Mucosa of rectum (tissue), 2 donors: ENCODE measurements at regions not wholly inside any gene's neighbourhood (a gene's known extent, or its start where the extent isn't known, plus 50 kb on each side); places are given as distances from the start of the nearest gene placed in this dataset.

Source experiments
- H3K27ac ChIP-seq, 2 donors: one replicate each; pipeline ENCODE4 v1.7.0; 2013; ENCODE audit warnings: inconsistent platforms in 2 of 2, low read depth in 2 of 2, low read length in 2 of 2
- H3K27me3 ChIP-seq, 2 donors: one replicate each; pipeline ENCODE4 v1.7.0; 2013; ENCODE audit warnings: low read length in 2 of 2; ENCODE audit not compliant: control insufficient read depth in 2 of 2, insufficient read depth in 2 of 2
- H3K36me3 ChIP-seq, 2 donors: one replicate each; pipeline ENCODE4 v1.7.0; 2013; ENCODE audit warnings: low read length in 2 of 2; ENCODE audit not compliant: control insufficient read depth in 2 of 2, insufficient read depth in 2 of 2
- H3K4me1 ChIP-seq, 2 donors: one replicate each; pipeline ENCODE4 v1.7.0; 2013; ENCODE audit warnings: low read length in 2 of 2, mild to moderate bottlenecking in 1 of 2; ENCODE audit not compliant: control insufficient read depth in 2 of 2, insufficient read depth in 2 of 2
- H3K4me3 ChIP-seq, 2 donors: one replicate each; pipeline ENCODE4 v1.7.0; 2013; ENCODE audit warnings: low read length in 2 of 2
- H3K9ac ChIP-seq, 2 donors: one replicate each; pipeline ENCODE4 v1.7.0; 2013; ENCODE audit warnings: low read length in 2 of 2, low read depth in 1 of 2, mild to moderate bottlenecking in 1 of 2
- H3K9me3 ChIP-seq, 2 donors: one replicate each; pipeline ENCODE4 v1.7.0; 2013; ENCODE audit warnings: low read length in 2 of 2; ENCODE audit not compliant: control insufficient read depth in 2 of 2
- donor health status: healthy.
- donor health status: Normal muscosa, but diverticular disease.

DNA sequence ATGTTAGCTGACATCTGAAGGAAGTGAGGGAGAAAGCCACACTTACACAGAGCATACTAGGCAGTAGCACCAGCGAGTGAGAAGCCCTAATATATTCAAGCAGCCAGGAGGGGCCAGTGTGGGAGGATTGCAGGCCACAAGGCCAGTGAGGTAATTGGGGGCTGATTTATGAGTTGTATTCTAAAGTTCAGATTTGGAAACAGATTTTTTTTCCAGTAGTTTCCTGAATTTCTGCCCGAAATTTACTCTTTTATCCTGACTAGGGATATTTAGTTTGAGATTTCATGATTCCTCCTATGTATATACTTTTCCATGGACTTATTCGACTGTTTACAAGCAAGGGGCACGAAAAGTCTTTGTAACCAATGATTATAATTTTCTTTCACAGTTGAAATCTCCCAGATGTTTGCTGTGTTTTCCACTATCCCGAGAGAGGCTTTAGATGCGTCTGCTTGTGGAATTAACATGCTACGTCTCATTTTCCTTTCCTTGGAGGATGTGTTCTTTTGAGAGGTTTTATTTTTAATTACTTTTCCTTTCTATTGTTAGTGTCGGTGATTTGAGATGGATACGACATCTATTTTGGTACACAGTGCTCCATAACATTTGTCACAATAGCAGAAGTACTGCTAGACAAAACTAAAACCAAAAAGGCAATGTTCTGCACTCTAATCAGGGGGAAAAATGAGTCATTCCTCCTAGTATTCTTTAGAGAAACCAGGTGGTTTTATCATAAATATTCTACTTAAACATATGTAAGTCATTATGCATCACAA, 356.3 kb upstream of the HSF2 start:
- Histone ChIP-seq H3K36me3 (no peaks in the 10 kb centered on the region), H3K9me3 (no peaks in the 10 kb centered on the region), H3K9ac (no peak overlapping the region), H3K27ac (no peak overlapping the region), H3K27me3 (no peaks in the 10 kb centered on the region), H3K4me1 (no peaks in the 10 kb centered on the region), H3K4me3 (no peak overlapping the region)

DNA sequence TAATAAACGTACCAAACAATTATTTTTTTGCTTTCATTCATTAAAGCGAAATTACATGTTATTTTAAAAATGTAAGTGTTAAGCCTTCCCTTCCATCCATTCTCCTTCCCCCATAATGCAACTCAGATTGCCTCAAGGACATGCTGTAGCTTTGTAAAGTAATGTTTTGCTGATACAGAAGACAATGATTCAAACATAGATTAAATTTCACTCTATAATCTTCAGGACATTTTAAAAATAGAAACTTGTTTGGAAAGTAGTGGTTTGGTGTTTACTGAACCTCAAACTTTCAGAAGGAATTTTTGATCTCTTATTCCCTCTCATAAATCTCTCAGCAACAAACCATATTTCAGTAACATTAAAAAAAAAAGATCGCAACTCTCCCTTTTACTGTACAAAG, 350.9 kb upstream of the HSF2 start:
- Histone ChIP-seq H3K4me1 (no peaks in the 10 kb centered on the region), H3K4me3 (no peak overlapping the region), H3K36me3 (no peaks in the 10 kb centered on the region), H3K9ac (no peak overlapping the region), H3K27ac (no peak overlapping the region), H3K27me3 (no peaks in the 10 kb centered on the region), H3K9me3 (no peaks in the 10 kb centered on the region)

DNA sequence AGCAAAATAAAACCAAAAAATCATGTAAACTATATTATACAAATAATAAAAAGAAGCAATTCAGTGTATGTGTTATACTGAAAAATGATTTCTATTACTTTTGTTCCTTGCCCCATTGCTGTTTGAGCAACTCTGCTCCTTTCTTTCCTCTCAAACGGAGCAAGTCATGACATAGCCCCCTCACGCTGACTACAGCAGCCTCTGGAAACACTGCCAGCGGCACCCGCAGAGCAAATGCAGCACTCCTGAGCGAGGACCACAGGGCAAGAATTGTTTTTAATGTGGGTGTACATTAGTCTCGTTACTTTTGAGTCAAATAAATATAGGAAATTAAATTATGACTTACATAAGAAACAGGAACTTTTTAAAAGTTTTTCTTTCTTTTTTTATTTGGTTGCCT, 350.1 kb upstream of the HSF2 start:
- Histone ChIP-seq H3K36me3 (no peaks in the 10 kb centered on the region), H3K9me3 (no peaks in the 10 kb centered on the region), H3K4me1 (no peaks in the 10 kb centered on the region), H3K27ac (no peak overlapping the region), H3K9ac (no peak overlapping the region), H3K27me3 (no peaks in the 10 kb centered on the region), H3K4me3 (no peak overlapping the region)

DNA sequence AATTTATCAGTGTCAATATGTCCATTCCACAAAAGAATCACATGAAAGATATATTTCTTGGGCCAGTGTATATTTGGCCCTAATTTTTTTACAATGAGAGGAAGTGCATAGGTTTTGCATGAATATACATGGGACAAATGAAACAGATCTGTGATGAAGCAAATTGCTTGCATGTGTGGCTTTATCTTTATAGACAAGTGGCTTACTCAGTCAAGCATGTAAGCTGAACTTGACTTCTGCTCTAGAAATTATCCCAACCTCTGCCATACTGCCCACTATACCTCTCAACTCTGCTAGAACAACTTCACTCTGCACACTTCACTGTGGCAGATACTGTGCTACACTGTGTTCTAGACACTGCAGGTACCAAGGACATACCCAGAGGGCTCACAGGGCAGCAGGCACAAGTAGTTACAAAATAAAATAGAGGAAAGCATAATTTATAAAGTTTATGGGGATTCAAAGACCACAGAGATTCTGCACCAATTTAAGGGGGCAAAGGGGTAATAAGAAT, 349.2 kb upstream of the HSF2 start:
- Histone ChIP-seq H3K9me3 (no peaks in the 10 kb centered on the region), H3K4me1 (no peaks in the 10 kb centered on the region), H3K36me3 (no peaks in the 10 kb centered on the region), H3K27me3 (no peaks in the 10 kb centered on the region), H3K9ac (no peak overlapping the region), H3K27ac (no peak overlapping the region), H3K4me3 (no peak overlapping the region)

DNA sequence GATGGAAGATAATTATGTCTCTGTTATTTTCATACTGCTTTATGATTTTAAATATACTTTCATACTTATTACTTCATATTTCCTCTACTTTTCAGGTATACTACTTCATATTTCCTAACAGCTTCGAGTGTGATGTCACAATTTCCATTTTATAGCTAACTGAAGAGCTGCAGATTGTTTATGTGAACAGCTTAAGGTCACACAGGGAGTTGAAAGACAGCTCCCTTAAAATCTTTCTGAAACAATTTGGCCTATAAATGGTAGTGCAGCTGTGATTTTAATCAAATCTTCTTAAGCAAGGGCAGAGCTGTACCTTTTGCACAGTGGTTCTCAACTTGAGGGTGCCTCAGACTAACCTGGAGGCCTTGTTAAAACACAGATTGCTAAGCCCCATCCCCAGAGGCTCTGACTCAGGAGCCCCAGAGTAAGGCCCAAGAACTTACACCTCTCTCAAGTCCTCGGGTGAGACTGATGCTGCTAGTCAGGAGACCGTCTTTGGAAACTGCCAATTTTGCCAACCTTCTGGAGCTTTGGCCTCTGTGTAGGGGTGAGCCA, 347.0 kb upstream of the HSF2 start:
- H3K4me3 ChIP-seq = no peak overlapping the region
- no peak overlapping the region for H3K9ac ChIP-seq
- no peak overlapping the region for H3K27ac ChIP-seq
- H3K4me1 ChIP-seq = no peaks in the 10 kb centered on the region
- H3K27me3 ChIP-seq = no peaks in the 10 kb centered on the region
- H3K9me3 ChIP-seq = no peaks in the 10 kb centered on the region
- no peaks in the 10 kb centered on the region for H3K36me3 ChIP-seq

DNA sequence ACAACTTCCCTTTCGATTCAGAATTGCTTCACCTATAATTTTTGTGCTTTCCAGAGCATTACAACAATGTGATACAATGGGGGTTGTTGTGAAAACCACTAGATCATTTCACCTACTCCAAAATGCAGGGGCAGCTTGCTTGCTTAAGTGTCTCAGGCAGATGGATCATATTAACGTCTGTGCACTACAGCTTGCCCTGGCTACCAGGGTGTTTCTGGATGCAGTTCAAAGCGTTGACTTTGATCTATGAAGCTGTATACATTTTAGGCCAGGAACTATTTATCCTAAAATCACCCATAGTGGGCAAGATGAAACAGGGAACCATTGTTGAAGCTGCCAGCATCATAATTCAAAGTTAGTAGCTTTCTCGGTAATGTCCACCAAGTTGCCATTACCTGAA, 339.5 kb upstream of the HSF2 start:
- Histone ChIP-seq H3K27ac (no peak overlapping the region), H3K36me3 (no peaks in the 10 kb centered on the region), H3K27me3 (no peaks in the 10 kb centered on the region), H3K9ac (no peak overlapping the region), H3K9me3 (no peaks in the 10 kb centered on the region), H3K4me1 (no peaks in the 10 kb centered on the region), H3K4me3 (no peak overlapping the region)

DNA sequence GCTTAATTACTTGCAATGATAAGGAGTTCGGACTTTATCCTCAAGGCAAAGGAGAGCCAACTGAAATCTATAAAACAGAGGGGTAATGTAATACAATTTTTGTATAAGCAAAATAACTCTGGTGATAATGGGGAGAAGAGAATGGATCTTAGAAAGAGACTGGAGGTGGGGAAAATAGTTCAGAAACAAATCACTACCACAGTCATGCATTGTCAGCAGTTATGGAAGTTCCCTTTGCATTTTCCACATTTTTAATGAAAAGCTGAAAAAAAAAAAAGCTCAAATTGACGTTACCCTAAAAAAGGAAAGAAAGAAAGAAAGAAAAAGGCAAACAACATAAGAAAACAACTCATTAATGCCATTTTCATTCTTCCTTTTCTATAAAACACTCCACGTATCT, 337.6 kb upstream of the HSF2 start:
- Histone ChIP-seq H3K4me1 (no peaks in the 10 kb centered on the region), H3K4me3 (no peak overlapping the region), H3K9me3 (no peaks in the 10 kb centered on the region), H3K36me3 (no peaks in the 10 kb centered on the region), H3K27me3 (no peaks in the 10 kb centered on the region), H3K9ac (no peak overlapping the region), H3K27ac (no peak overlapping the region)

DNA sequence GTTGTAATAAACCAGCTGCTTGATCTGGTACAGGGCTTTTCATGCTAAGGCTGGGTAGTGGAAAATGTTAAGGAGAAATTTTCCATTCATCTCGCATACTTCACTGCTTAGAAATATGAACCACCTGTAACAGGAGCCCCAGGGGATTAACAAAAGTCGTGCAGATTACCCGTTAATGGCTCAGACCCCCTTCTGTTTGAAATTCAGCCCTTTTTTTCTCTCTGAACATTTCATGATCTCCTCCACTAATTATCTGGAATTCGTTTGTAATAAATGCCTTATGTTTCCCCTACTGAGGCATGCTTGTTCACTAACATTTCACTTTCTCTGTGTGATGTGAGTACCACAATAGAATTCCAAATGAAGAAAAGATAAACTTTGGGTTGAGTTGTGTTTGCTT, 336.4 kb upstream of the HSF2 start:
- Histone ChIP-seq H3K27ac (no peak overlapping the region), H3K36me3 (no peaks in the 10 kb centered on the region), H3K4me3 (no peak overlapping the region)

DNA sequence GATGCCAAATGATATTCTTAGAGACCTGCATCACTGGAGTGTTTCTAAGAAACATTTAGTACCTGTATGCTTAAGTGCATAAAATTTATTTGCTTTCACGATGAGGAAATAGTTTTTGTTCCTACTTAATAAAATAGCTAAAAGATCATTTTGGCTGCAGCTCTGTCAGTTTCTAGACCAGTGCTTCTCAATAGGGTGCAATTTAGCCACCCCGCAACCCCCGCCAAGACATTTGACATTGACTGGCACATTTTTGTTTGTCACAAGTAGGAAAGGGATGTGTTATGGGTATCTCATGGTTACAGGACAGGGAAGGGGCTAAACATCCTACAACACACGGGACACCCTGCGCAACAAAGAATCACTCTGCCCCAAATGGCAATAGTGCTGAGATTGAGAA, 335.7 kb upstream of the HSF2 start:
- H3K27me3 ChIP-seq = no peaks in the 10 kb centered on the region
- no peaks in the 10 kb centered on the region for H3K36me3 ChIP-seq
- H3K9ac ChIP-seq = no peak overlapping the region
- no peaks in the 10 kb centered on the region for H3K4me1 ChIP-seq
- H3K9me3 ChIP-seq = no peaks in the 10 kb centered on the region
- no peak overlapping the region for H3K27ac ChIP-seq
- no peak overlapping the region for H3K4me3 ChIP-seq

More for the DNA sequence above, 336.4 kb upstream of the HSF2 start:
- no peaks in the 10 kb centered on the region for H3K27me3 ChIP-seq
- no peaks in the 10 kb centered on the region for H3K9me3 ChIP-seq
- H3K4me1 ChIP-seq = no peaks in the 10 kb centered on the region
- no peak overlapping the region for H3K9ac ChIP-seq

DNA sequence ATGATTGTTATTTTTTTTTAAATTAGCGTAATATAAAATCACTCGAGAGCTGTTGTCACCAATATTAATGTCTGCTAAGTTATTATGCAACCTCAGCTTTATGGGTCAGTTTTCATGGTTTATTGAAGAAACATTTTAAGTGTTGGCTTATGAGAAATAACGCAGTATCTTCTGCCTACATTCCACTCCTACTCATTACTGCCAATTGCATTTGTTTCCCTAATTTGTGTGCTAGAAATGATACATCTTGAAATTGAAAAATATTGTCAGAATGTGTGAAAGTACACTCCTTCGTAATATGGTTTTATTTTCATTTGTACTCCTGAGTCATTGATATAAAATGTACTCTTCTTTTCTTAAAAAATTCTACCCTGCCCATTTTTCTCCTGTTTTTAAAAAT, 333.3 kb upstream of the HSF2 start:
- no peaks in the 10 kb centered on the region for H3K4me1 ChIP-seq
- no peaks in the 10 kb centered on the region for H3K27me3 ChIP-seq
- no peak overlapping the region for H3K9ac ChIP-seq
- no peaks in the 10 kb centered on the region for H3K9me3 ChIP-seq
- H3K36me3 ChIP-seq = no peaks in the 10 kb centered on the region
- H3K27ac ChIP-seq = no peak overlapping the region
- H3K4me3 ChIP-seq = no peak overlapping the region
